ENCODE measurements at regions not wholly inside any gene's neighbourhood (a gene's known extent, or its start where the extent isn't known, plus 50 kb on each side); places are given as distances from the start of the nearest gene placed in this dataset.

- Histone ChIP-seq H3K27me3 (replicated peaks) (no peaks in the 10 kb centered on the region), H3K4me3 (ENCODE audit: low read depth, low read length) (no peak overlapping the region), H3K27ac (no peak overlapping the region), H3K36me3 (replicated peaks) (no peaks in the 10 kb centered on the region)
- no peak for TF ChIP-seq CTCF (IDR thresholded peaks at IDR 0.05; ENCODE audit: low read depth, low read length, missing control alignments)
- in situ Hi-C loops (cut with HindIII; ENCODE audit: low pct_ligation_motif_present, low sequenced_read_pairs): no loop called here
- DNase-seq: no peak
Measured at GRCh38 chr12:125634813-125635212, 569.6 kb downstream of the AACS start.

GRCh38 chr12:125639826-125640225 lies 574.6 kb downstream of the AACS start:
- no peak for TF ChIP-seq CTCF (IDR thresholded peaks at IDR 0.05; ENCODE audit: low read depth, low read length, missing control alignments)
- no peak for DNase-seq
- in situ Hi-C loops (cut with HindIII; ENCODE audit: low pct_ligation_motif_present, low sequenced_read_pairs): no loop called here
- H3K36me3 ChIP-seq (replicated peaks): no peaks in the 10 kb centered on the region
- no peak overlapping the region for H3K4me3 ChIP-seq (ENCODE audit: low read depth, low read length)
- no peak overlapping the region for H3K27ac ChIP-seq
- H3K27me3 ChIP-seq (replicated peaks): no peaks in the 10 kb centered on the region

GRCh38 chr12:125643055-125643454 lies 577.8 kb downstream of the AACS start:
- Histone ChIP-seq H3K36me3 (replicated peaks) (no peaks in the 10 kb centered on the region), H3K27ac (no peak overlapping the region), H3K4me3 (ENCODE audit: low read depth, low read length) (no peak overlapping the region), H3K27me3 (replicated peaks) (no peaks in the 10 kb centered on the region)
- in situ Hi-C loops (cut with HindIII; ENCODE audit: low pct_ligation_motif_present, low sequenced_read_pairs): no loop called here
- TF ChIP-seq CTCF (IDR thresholded peaks at IDR 0.05; ENCODE audit: low read depth, low read length, missing control alignments): no peak
- no peak for DNase-seq

- no peak overlapping the region for H3K4me3 ChIP-seq (ENCODE audit: low read depth, low read length)
- no peak overlapping the region for H3K27ac ChIP-seq
- no peaks in the 10 kb centered on the region for H3K27me3 ChIP-seq (replicated peaks)
- H3K36me3 ChIP-seq (replicated peaks): no peaks in the 10 kb centered on the region
- in situ Hi-C loops (cut with HindIII; ENCODE audit: low pct_ligation_motif_present, low sequenced_read_pairs): no loop called here
- DNase-seq: no peak
- TF ChIP-seq CTCF (IDR thresholded peaks at IDR 0.05; ENCODE audit: low read depth, low read length, missing control alignments): no peak
Measured at GRCh38 chr12:125645724-125646123, 580.5 kb downstream of the AACS start.

- Histone ChIP-seq H3K27ac (no peak overlapping the region), H3K4me3 (ENCODE audit: low read depth, low read length) (no peak overlapping the region), H3K36me3 (replicated peaks) (no peaks in the 10 kb centered on the region), H3K27me3 (replicated peaks) (no peaks in the 10 kb centered on the region)
- no peak for DNase-seq
- no peak for TF ChIP-seq CTCF (IDR thresholded peaks at IDR 0.05; ENCODE audit: low read depth, low read length, missing control alignments)
- in situ Hi-C loops (cut with HindIII; ENCODE audit: low pct_ligation_motif_present, low sequenced_read_pairs): no loop called here
Measured at GRCh38 chr12:125650587-125650986, 585.4 kb downstream of the AACS start.

- Histone ChIP-seq H3K4me3 (ENCODE audit: low read depth, low read length) (no peak overlapping the region), H3K27me3 (replicated peaks) (no peaks in the 10 kb centered on the region), H3K27ac (no peak overlapping the region), H3K36me3 (replicated peaks) (no peaks in the 10 kb centered on the region)
- TF ChIP-seq CTCF (IDR thresholded peaks at IDR 0.05; ENCODE audit: low read depth, low read length, missing control alignments): no peak
- DNase-seq: no peak
- in situ Hi-C loops (cut with HindIII; ENCODE audit: low pct_ligation_motif_present, low sequenced_read_pairs): no loop called here
Measured at GRCh38 chr12:125651625-125652024, 586.4 kb downstream of the AACS start.
